ENCODE measurements at regions not wholly inside any gene's neighbourhood (a gene's known extent, or its start where the extent isn't known, plus 50 kb on each side); places are given as distances from the start of the nearest gene placed in this dataset.

- Histone ChIP-seq H3K4me2 (replicated peaks; ENCODE audit: extremely low read depth, low read length, poor library complexity, severe bottlenecking) (no peak overlapping the region), H2AFZ (ENCODE audit: insufficient read depth, low read depth, low read length, poor library complexity, severe bottlenecking) (no peak overlapping the region), H3K27ac (ENCODE audit: low read depth in 1 of 2, low read length in 2 of 2) (no peak overlapping the region), H3K9ac (ENCODE audit: insufficient read depth, low read length, poor library complexity, severe bottlenecking) (no peak overlapping the region), H3K27me3 (ENCODE audit: control insufficient read depth in 2 of 2, insufficient read depth in 2 of 2, low read length in 2 of 2) (peaks cover 17 to 30% of the 10 kb centered on the region in 2 donors), H3K79me2 (ENCODE audit: insufficient read depth, low read length) (no peaks in the 10 kb centered on the region), H3K4me3 (replicated peaks in 1 of 3; ENCODE audit: low read depth in 2 of 3, low read length in 3 of 3) (no peak overlapping the region), H3K4me1 (ENCODE audit: control insufficient read depth in 1 of 2, insufficient read depth in 2 of 2, low read length in 2 of 2) (peaks cover 9 to 10% of the 10 kb centered on the region in 2 donors), H3K9me3 (replicated peaks in 1 of 2; ENCODE audit: control insufficient read depth in 1 of 2, insufficient read depth in 1 of 2, low read length in 2 of 2) (no peaks in the 10 kb centered on the region), H3K36me3 (replicated peaks in 1 of 2; ENCODE audit: control insufficient read depth in 1 of 2, insufficient read depth in 2 of 2, low read length in 2 of 2) (no peaks in the 10 kb centered on the region), H4K20me1 (ENCODE audit: insufficient read depth, low read length) (no peaks in the 10 kb centered on the region)
- H3K9me3 Mint-ChIP-seq: peaks cover 0 to 8% (median 0%) of the 10 kb centered on the region in 7 donors
- peaks cover 28 to 34% (median 33%) of the 10 kb centered on the region in 3 donors for H3K27me3 Mint-ChIP-seq (ENCODE audit: low read depth in 3 of 3)
- H3K27ac Mint-ChIP-seq: no peak overlapping the region
- DNase-seq: no peak
- H3K4me3 Mint-ChIP-seq: no peak overlapping the region
- WGBS (ENCODE audit: insufficient coverage): 54% methylated on average over 2 of the region's 4 CpGs
- no peaks in the 10 kb centered on the region for H3K36me3 Mint-ChIP-seq
- TF ChIP-seq CTCF (IDR thresholded peaks at IDR 0.05): no peak
- H3K4me1 Mint-ChIP-seq: peaks cover 5% of the 10 kb centered on the region
- intact Hi-C loops (cut with micrococcal nuclease): loop anchor here (5.0 kb wide), 2 partner anchors 953 to 958 kb away; no protein-coding TSS in a partner anchor
Observed at GRCh38 chr11:15654451-15654850, 539.7 kb downstream of the INSC start.

GRCh38 chr11:15655552-15655951 is 540.8 kb downstream of the INSC start:
- Mint-ChIP-seq H3K4me1 (peaks cover 4% of the 10 kb centered on the region), H3K4me3 (no peak overlapping the region), H3K27me3 (ENCODE audit: low read depth in 3 of 3) (peaks cover 24 to 31% (median 28%) of the 10 kb centered on the region in 3 donors), H3K36me3 (no peaks in the 10 kb centered on the region), H3K9me3 (peaks cover 0 to 7% (median 0%) of the 10 kb centered on the region in 7 donors), H3K27ac (no peak overlapping the region)
- no peaks in the 10 kb centered on the region for H3K79me2 ChIP-seq (ENCODE audit: insufficient read depth, low read length)
- no peak overlapping the region for H3K27ac ChIP-seq (ENCODE audit: low read depth in 1 of 2, low read length in 2 of 2)
- no peak overlapping the region for H3K9ac ChIP-seq (ENCODE audit: insufficient read depth, low read length, poor library complexity, severe bottlenecking)
- 96% methylated on average over 7 of the region's 8 CpGs for WGBS (ENCODE audit: insufficient coverage)
- intact Hi-C loops (cut with micrococcal nuclease): no loop called here
- H3K4me1 ChIP-seq (ENCODE audit: control insufficient read depth in 1 of 2, insufficient read depth in 2 of 2, low read length in 2 of 2): peaks cover 4% of the 10 kb centered on the region in 2 donors
- no peak for DNase-seq
- H4K20me1 ChIP-seq (ENCODE audit: insufficient read depth, low read length): no peaks in the 10 kb centered on the region
- H3K9me3 ChIP-seq (replicated peaks in 1 of 2; ENCODE audit: control insufficient read depth in 1 of 2, insufficient read depth in 1 of 2, low read length in 2 of 2): no peaks in the 10 kb centered on the region
- no peak overlapping the region for H2AFZ ChIP-seq (ENCODE audit: insufficient read depth, low read depth, low read length, poor library complexity, severe bottlenecking)
- H3K4me3 ChIP-seq (replicated peaks in 1 of 3; ENCODE audit: low read depth in 2 of 3, low read length in 3 of 3): no peak overlapping the region
- no peaks in the 10 kb centered on the region for H3K36me3 ChIP-seq (replicated peaks in 1 of 2; ENCODE audit: control insufficient read depth in 1 of 2, insufficient read depth in 2 of 2, low read length in 2 of 2)
- no peak for TF ChIP-seq CTCF (IDR thresholded peaks at IDR 0.05)
- peaks cover 16 to 27% of the 10 kb centered on the region in 2 donors for H3K27me3 ChIP-seq (ENCODE audit: control insufficient read depth in 2 of 2, insufficient read depth in 2 of 2, low read length in 2 of 2)
- H3K4me2 ChIP-seq (replicated peaks; ENCODE audit: extremely low read depth, low read length, poor library complexity, severe bottlenecking): no peak overlapping the region
